Right lobe of liver (tissue), 4 donors: ENCODE measurements at regions not wholly inside any gene's neighbourhood (a gene's known extent, or its start where the extent isn't known, plus 50 kb on each side); places are given as distances from the start of the nearest gene placed in this dataset.
"Not testable (repeated sequence)": the region's sequence is repeated elsewhere in the genome, so short reads cannot be mapped to it uniquely, and the experiment has no call there.

Experiments used
- CTCF ChIP-seq, 4 donors: fragments of 200-600 bp in 3 of 4; fragments of 450-650 bp in 1 of 4; IDR thresholded peaks; one replicate each; pipeline versions ENCODE4 v1.5.1 to v1.8.0; 2016 to 2022; ENCODE audit warnings: antibody characterized with exemption in 4 of 4, mild to moderate bottlenecking in 2 of 4
- POLR2A ChIP-seq: fragments of 450-650 bp; IDR thresholded peaks from one replicate; pipeline ENCODE4 v1.6.1; 2017; ENCODE audit warnings: antibody characterized with exemption, mild to moderate bottlenecking
- donor health status: DM: no; HTN: no; CAD: no.
- donor health status: DM: no; HTN: no; CAD: no.
- donor health status: DM: no; HTN: yes; CAD: no.

- not testable (repeated sequence) for TF ChIP-seq POLR2A; CTCF (IDR thresholded peaks at IDR 0.05)
These were observed 71.9 kb upstream of the SEC22B start for GRCh38 chr1:120248203-120248602.
